Lower lobe of right lung (tissue), 2 donors: ENCODE measurements at regions not wholly inside any gene's neighbourhood (a gene's known extent, or its start where the extent isn't known, plus 50 kb on each side); places are given as distances from the start of the nearest gene placed in this dataset.

ENCODE experiments used
- ATAC-seq, 2 donors: fragments of 200-7000 bp; cut with Tn5 transposase; one replicate each; pipeline ENCODE4 v1.9.1; 2020 to 2022; ENCODE audit warnings: mild to moderate bottlenecking in 2 of 2, moderate library complexity in 2 of 2
- DNase-seq: peaks from one replicate; pipeline ENCODE4 v3.0.0-alpha.2; 2020
- H3K27ac ChIP-seq: fragments of 200-600 bp; one replicate; pipeline ENCODE4 v1.8.0; 2022
- H3K27me3 ChIP-seq: fragments of 200-600 bp; one replicate; pipeline ENCODE4 v1.8.0; 2022; ENCODE audit warnings: low read depth
- H3K36me3 ChIP-seq: fragments of 200-600 bp; one replicate; pipeline ENCODE4 v1.8.0; 2022; ENCODE audit warnings: mild to moderate bottlenecking
- H3K4me1 ChIP-seq: fragments of 200-600 bp; one replicate; pipeline ENCODE4 v1.8.0; 2022
- H3K4me3 ChIP-seq: fragments of 200-600 bp; one replicate; pipeline ENCODE4 v1.8.0; 2022; ENCODE audit warnings: mild to moderate bottlenecking
- H3K9me3 ChIP-seq: fragments of 200-600 bp; one replicate; pipeline ENCODE4 v1.8.0; 2022
- intact Hi-C: fragments of 100-400 bp; cut with DNase I; formaldehyde crosslinking; loops from one replicate; pipeline ENCODE4 v1.11.0; 2022
- TF ChIP-seq, protein P1 (sequence below): fragments of 200-600 bp; IDR thresholded peaks from one replicate; pipeline ENCODE4 v1.8.0; 2022; ENCODE audit warnings: antibody characterized with exemption, mild to moderate bottlenecking
- donor health status: DM: no; HTN: yes; CAD: no; lungs with severe emphysema.

- no peaks in the 10 kb centered on the region for H3K9me3 ChIP-seq
- intact Hi-C loops = no loop called here
- ATAC-seq = no peak
These were observed 567.7 kb downstream of the TFAP2B start for GRCh38 chr6:51386347-51386836.

DNA sequence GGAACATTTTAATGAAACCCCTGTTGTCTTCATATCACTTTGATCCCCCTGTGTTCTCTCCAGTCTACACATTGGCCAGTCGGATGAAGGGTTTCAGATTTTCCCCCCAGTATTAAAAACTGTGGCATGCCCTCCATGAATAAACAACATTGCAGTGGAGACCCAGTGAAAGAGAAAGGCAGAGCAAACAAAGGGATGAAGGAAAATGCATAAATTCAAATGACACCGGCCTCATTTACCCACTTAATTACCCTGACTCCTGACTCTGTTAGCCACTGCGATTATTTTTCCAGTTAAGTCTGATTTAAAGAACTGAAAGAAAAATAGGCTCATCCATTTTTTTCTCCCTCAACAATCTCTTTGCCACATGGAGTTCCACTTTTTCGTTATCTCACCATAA is 569.2 kb downstream of the TFAP2B start:
- H3K4me3 ChIP-seq = no peak overlapping the region
- no peak for ATAC-seq
- TF ChIP-seq, protein P1, sequence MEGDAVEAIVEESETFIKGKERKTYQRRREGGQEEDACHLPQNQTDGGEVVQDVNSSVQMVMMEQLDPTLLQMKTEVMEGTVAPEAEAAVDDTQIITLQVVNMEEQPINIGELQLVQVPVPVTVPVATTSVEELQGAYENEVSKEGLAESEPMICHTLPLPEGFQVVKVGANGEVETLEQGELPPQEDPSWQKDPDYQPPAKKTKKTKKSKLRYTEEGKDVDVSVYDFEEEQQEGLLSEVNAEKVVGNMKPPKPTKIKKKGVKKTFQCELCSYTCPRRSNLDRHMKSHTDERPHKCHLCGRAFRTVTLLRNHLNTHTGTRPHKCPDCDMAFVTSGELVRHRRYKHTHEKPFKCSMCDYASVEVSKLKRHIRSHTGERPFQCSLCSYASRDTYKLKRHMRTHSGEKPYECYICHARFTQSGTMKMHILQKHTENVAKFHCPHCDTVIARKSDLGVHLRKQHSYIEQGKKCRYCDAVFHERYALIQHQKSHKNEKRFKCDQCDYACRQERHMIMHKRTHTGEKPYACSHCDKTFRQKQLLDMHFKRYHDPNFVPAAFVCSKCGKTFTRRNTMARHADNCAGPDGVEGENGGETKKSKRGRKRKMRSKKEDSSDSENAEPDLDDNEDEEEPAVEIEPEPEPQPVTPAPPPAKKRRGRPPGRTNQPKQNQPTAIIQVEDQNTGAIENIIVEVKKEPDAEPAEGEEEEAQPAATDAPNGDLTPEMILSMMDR = no peak

More at GRCh38 chr6:51386347-51386836, 567.7 kb downstream of the TFAP2B start:
- H3K4me3 ChIP-seq = no peak overlapping the region
- H3K4me1 ChIP-seq = no peaks in the 10 kb centered on the region
- DNase-seq = no peak
- H3K27me3 ChIP-seq = no peaks in the 10 kb centered on the region
- no peaks in the 10 kb centered on the region for H3K36me3 ChIP-seq
- H3K27ac ChIP-seq = no peak overlapping the region
- TF ChIP-seq, protein P1 = no peak

GRCh38 chr6:51394061-51394460 is 575.4 kb downstream of the TFAP2B start:
- H3K9me3 ChIP-seq = no peaks in the 10 kb centered on the region
- no peak for DNase-seq
- no peak overlapping the region for H3K27ac ChIP-seq
- no peak for ATAC-seq
- intact Hi-C loops = no loop called here
- H3K36me3 ChIP-seq = no peaks in the 10 kb centered on the region
- H3K4me3 ChIP-seq = no peak overlapping the region
- TF ChIP-seq, protein P1 = no peak
- H3K4me1 ChIP-seq = no peaks in the 10 kb centered on the region
- no peaks in the 10 kb centered on the region for H3K27me3 ChIP-seq

More for the DNA sequence above, 569.2 kb downstream of the TFAP2B start:
- Histone ChIP-seq H3K27me3 (no peaks in the 10 kb centered on the region), H3K36me3 (no peaks in the 10 kb centered on the region), H3K9me3 (no peaks in the 10 kb centered on the region), H3K27ac (no peak overlapping the region), H3K4me1 (no peaks in the 10 kb centered on the region)
- intact Hi-C loops = no loop called here
- no peak for DNase-seq

DNA sequence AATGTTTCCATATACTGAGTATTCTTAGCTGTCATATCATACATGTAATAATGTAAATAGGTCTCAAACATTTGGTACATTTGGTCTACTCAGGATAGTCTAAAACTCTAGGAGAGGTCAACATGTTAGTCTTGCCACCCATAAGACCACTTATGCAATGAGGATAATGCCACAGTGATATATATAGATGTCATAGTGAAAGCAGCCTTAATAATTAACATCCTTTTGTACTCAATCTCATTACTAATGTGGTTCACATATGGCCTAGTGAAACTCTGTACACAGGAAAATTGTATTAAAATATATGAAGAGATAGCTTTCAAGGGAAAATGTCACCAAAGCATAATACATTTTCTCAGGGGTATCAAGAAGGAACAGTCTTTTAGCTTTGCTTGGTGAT is 577.9 kb downstream of the TFAP2B start:
- Histone ChIP-seq H3K4me1 (no peaks in the 10 kb centered on the region), H3K4me3 (no peak overlapping the region), H3K36me3 (no peaks in the 10 kb centered on the region), H3K27me3 (no peaks in the 10 kb centered on the region), H3K9me3 (no peaks in the 10 kb centered on the region), H3K27ac (no peak overlapping the region)
- TF ChIP-seq, protein P1 = no peak
- DNase-seq (no peak), ATAC-seq (no peak)
- intact Hi-C loops = no loop called here

DNA sequence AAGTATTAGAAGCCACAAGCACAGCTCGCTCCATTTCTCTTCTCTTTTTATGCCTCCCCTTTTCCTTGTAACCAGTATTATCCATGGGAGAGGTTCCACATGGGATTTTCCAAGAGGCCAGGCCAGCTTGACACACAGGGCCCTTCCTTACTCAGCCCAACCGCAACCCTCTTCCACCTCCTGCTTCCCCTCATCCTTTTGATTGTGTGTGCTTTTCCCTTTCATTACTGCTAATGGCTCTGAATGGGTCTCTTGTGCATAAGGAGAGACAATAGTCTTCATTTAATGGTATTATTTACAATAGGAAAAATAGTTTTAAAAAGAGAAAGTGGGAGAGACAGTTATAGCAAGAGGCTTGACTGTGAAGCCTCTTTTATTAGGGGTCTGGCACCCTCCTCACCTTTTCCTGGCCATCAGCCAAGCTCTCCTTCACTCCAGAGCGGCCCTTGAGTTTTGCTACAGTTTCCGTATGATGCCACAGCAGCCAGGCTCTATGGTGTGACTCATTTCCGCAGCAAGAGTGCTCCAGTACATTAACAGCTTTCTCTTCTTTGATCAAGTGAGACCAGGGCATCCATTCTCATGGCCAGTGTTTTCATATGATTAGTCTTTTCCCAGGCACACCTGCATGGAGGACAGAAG is 579.5 kb downstream of the TFAP2B start:
- ATAC-seq (peak; percentile 80 to 82), DNase-seq (peak; percentile 47)
- no peaks in the 10 kb centered on the region for H3K4me1 ChIP-seq
- H3K27me3 ChIP-seq = no peaks in the 10 kb centered on the region
- intact Hi-C loops = no loop called here
- H3K4me3 ChIP-seq = no peak overlapping the region
- no peaks in the 10 kb centered on the region for H3K36me3 ChIP-seq
- H3K9me3 ChIP-seq = no peaks in the 10 kb centered on the region
- no peak overlapping the region for H3K27ac ChIP-seq
- TF ChIP-seq, protein P1 = no peak
